K562 (cell line): ENCODE measurements at regions not wholly inside any gene's neighbourhood (a gene's known extent, or its start where the extent isn't known, plus 50 kb on each side); places are given as distances from the start of the nearest gene placed in this dataset.

Source experiments
- ATAC-seq: fragments of 200-7000 bp; cut with Tn5 transposase; 3 replicates; pipeline ENCODE4 v1.9.1; 2020; ENCODE audit warnings: moderate library complexity
- BruUV-seq: library from RNA; stranded (reverse); fragments of 400-500 nt; replicated peaks from 2 replicates; lab custom pipeline; 2021; lab: Mats Ljungman, UMichigan
- CTCF ChIA-PET: fragments of 300-600 bp; formaldehyde crosslinking; extraction: SDS; loops from one replicate; lab custom pipeline; 2021; ENCODE audit warnings: low intra/inter-chr PET ratio; lab: Yijun Ruan, JAX
- POLR2A ChIA-PET: fragments of 300-600, 350-650 bp; sonication (Branson Sonifier 250); formaldehyde crosslinking; extraction: SDS; loops from one replicate; lab custom pipeline; 2021; ENCODE audit warnings: antibody characterized with exemption, inconsistent platforms; lab: Yijun Ruan, JAX
- DNase-seq, 4 experiments: peaks; one replicate each; pipeline versions ENCODE4 v3.0.0 to v3.0.0-alpha.2; 2011 to 2018; ENCODE audit warnings: low spot score in 3 of 4, mixed read lengths in 3 of 4; ENCODE audit errors: extremely low read depth in 1 of 4
- FAIRE-seq: peaks from 2 replicates; lab custom pipeline; 2011; peaks lifted over from hg19 to GRCh38; lab: Jason Lieb, UNC
- H2AFZ ChIP-seq: 2 replicates; pipeline ENCODE4 v1.6.0; 2011; ENCODE audit warnings: low read depth, low read length, control low read depth, inconsistent platforms
- H3K27ac ChIP-seq: fragments of 200-600 bp; 3 replicates; pipeline ENCODE4 v1.8.0; 2011; ENCODE audit warnings: low read depth, mild to moderate bottlenecking, control low read depth, inconsistent platforms, low read length, moderate library complexity, mixed read lengths; ENCODE audit errors: extremely low read depth
- H3K27me3 ChIP-seq, 2 experiments: fragments of 300-600 bp in 1 of 2; 2 replicates in 1 of 2; 3 replicates in 1 of 2; pipeline versions ENCODE4 v1.6.0 to v1.8.0; 2011; ENCODE audit warnings: inconsistent platforms in 2 of 2, low read length in 2 of 2, mild to moderate bottlenecking in 1 of 2, mixed read lengths in 1 of 2, moderate library complexity in 1 of 2; ENCODE audit not compliant: control insufficient read depth in 2 of 2, insufficient read depth in 2 of 2
- H3K36me3 ChIP-seq: fragments of 300-600 bp; 3 replicates; pipeline ENCODE4 v1.8.0; 2011; ENCODE audit warnings: mild to moderate bottlenecking, low read length, inconsistent platforms; ENCODE audit not compliant: control insufficient read depth, insufficient read depth
- H3K4me1 ChIP-seq, 2 experiments: fragments of 200-600 bp in 1 of 2; replicated peaks in 1 of 2; 2 replicates in 1 of 2; 3 replicates in 1 of 2; pipeline versions ENCODE4 v1.5.1 to v1.8.0; 2011; ENCODE audit warnings: inconsistent platforms in 2 of 2, low read length in 2 of 2, mild to moderate bottlenecking in 1 of 2, mixed read lengths in 1 of 2, moderate library complexity in 1 of 2; ENCODE audit not compliant: control insufficient read depth in 2 of 2, insufficient read depth in 2 of 2
- H3K4me2 ChIP-seq: 2 replicates; pipeline ENCODE4 v1.6.1; 2011; ENCODE audit warnings: low read length, control low read depth, inconsistent platforms, mixed read lengths; ENCODE audit not compliant: insufficient read depth
- H3K4me3 ChIP-seq: fragments of 200-600 bp; sonication (generic), shearing (Covaris generic); 2 replicates; pipeline ENCODE4 v1.5.1; 2016; ENCODE audit warnings: control low read depth, inconsistent platforms
- H3K79me2 ChIP-seq: fragments of 200-600 bp; 3 replicates; pipeline ENCODE4 v1.8.0; 2011; ENCODE audit warnings: low read length, inconsistent platforms; ENCODE audit not compliant: control insufficient read depth, insufficient read depth
- H3K9ac ChIP-seq, 2 experiments: 2 replicates each; pipeline versions ENCODE4 v1.6.0 to v1.6.1; 2011; ENCODE audit warnings: low read depth in 2 of 2, low read length in 2 of 2, control low read depth in 1 of 2, inconsistent platforms in 1 of 2, mild to moderate bottlenecking in 1 of 2, mixed read lengths in 1 of 2; ENCODE audit not compliant: insufficient read depth in 1 of 2
- H3K9me1 ChIP-seq: one replicate; pipeline ENCODE4 v1.6.0; 2011; ENCODE audit warnings: inconsistent platforms, mild to moderate bottlenecking, low read length, moderate library complexity; ENCODE audit not compliant: control insufficient read depth, insufficient read depth
- H3K9me3 ChIP-seq: replicated peaks from 2 replicates; pipeline ENCODE4 v1.5.1; 2011; ENCODE audit warnings: low read depth, low read length, inconsistent platforms; ENCODE audit not compliant: control insufficient read depth, insufficient read depth
- H4K20me1 ChIP-seq: replicated peaks from 2 replicates; pipeline ENCODE4 v1.6.1; 2011; ENCODE audit warnings: low read length, inconsistent platforms, mixed read lengths; ENCODE audit not compliant: control insufficient read depth, insufficient read depth
- FOXP1 ChIP-seq: sonication (generic); formaldehyde crosslinking; IDR thresholded peaks from 2 replicates; pipeline ENCODE4 v1.8.0; 2022; ENCODE audit warnings: mild to moderate bottlenecking, missing genetic modification reagents
- MEIS2 ChIP-seq: fragments of 450-650 bp; IDR thresholded peaks from 2 replicates; pipeline ENCODE4 v1.6.1; 2014; ENCODE audit warnings: mild to moderate bottlenecking; ENCODE audit not compliant: partially characterized antibody
- NCOA4 ChIP-seq: fragments of 450-650 bp; IDR thresholded peaks from 2 replicates; pipeline ENCODE4 v1.6.1; 2018; ENCODE audit warnings: mild to moderate bottlenecking; ENCODE audit not compliant: partially characterized antibody
- PHB ChIP-seq: fragments of 250-450 bp; sonication (Bioruptor Pico); IDR thresholded peaks from 2 replicates; pipeline ENCODE4 v1.5.0; 2021
- SNIP1 ChIP-seq: fragments of 450-650 bp; IDR thresholded peaks from 2 replicates; pipeline ENCODE4 v1.7.1; 2017; ENCODE audit warnings: low read depth, mild to moderate bottlenecking
- TEAD1 ChIP-seq, 2 experiments: fragments of 450-650 bp in 1 of 2; sonication (generic) in 1 of 2; formaldehyde crosslinking; IDR thresholded peaks; 2 replicates each; pipeline versions ENCODE4 v1.4.0 to v1.8.0; 2020 to 2022; ENCODE audit warnings: mild to moderate bottlenecking in 2 of 2, missing genetic modification reagents in 1 of 2
- ZNF609 ChIP-seq: sonication (generic); formaldehyde crosslinking; IDR thresholded peaks from 2 replicates; pipeline ENCODE4 v1.8.1; 2023; ENCODE audit warnings: missing genetic modification reagents, mild to moderate bottlenecking, borderline replicate concordance
- WGBS: fragments of 100-300 bp; shearing (Covaris generic); methylation state at CpG from one replicate; pipeline ENCODE4 v1.1.6; 2016; ENCODE audit warnings: low coverage, mixed read lengths; ENCODE audit not compliant: insufficient coverage; ENCODE audit errors: missing lambda C conversion rate; 5-methylcytosine and 5-hydroxymethylcytosine counted together
- in situ Hi-C: fragments of 300-500 bp; cut with MboI; formaldehyde crosslinking; loops from 4 replicates; pipeline ENCODE4 v1.15.0; 2018; ENCODE audit warnings: inconsistent platforms, mixed read lengths
- intact Hi-C: fragments of 100-400 bp; cut with micrococcal nuclease; formaldehyde crosslinking; loops from 2 replicates; pipeline ENCODE4 v1.14.2; 2022

DNA sequence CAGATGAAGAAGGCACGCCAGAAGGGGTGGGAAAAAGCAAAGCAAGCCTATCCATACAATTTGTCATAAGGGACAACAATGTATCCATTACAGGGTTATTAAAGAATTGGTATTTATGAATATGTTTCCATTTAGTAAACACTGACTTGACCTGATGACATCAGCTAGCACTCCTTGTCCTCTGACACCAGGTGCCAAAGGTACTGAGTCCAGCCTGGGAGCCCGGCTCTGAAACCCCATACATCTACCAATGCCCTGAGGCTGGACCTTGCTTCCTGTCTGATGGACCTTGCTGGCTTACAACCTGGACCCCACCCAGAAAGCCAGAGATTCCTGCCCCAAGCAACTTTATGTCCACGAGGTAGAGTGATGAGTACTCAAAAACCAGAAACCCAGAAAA is 263.0 kb upstream of the ATP11B start:
- Histone ChIP-seq H3K27me3 (no peaks in the 10 kb centered on the region), H3K4me3 (no peak overlapping the region), H3K79me2 (no peaks in the 10 kb centered on the region), H3K4me1 (no peaks in the 10 kb centered on the region), H3K9me3 (no peaks in the 10 kb centered on the region), H3K9me1 (no peaks in the 10 kb centered on the region), H3K4me2 (no peak overlapping the region), H4K20me1 (no peaks in the 10 kb centered on the region), H2AFZ (no peak overlapping the region), H3K36me3 (no peaks in the 10 kb centered on the region), H3K9ac (no peak overlapping the region), H3K27ac (no peak overlapping the region)
- 2% methylated on average over 3 of the region's 3 CpGs for WGBS
- FAIRE-seq, result no peak
- ATAC-seq, result no peak
- no TSS peak for BruUV-seq
- ChIA-PET CTCF (no interaction called here), POLR2A (no interaction called here)
- TF ChIP-seq NCOA4 (no peak), SNIP1 (no peak), TEAD1 (CRISPR knock-in tag; IDR thresholded peaks at IDR 0.05) (no peak), MEIS2 (no peak), PHB (no peak), FOXP1 (no peak), ZNF609 (CRISPR knock-in tag) (no peak)
- intact Hi-C loops (no loop called here), in situ Hi-C loops (no loop called here)
- no peak for DNase-seq
